ENCODE measurements at regions not wholly inside any gene's neighbourhood (a gene's known extent, or its start where the extent isn't known, plus 50 kb on each side); places are given as distances from the start of the nearest gene placed in this dataset.

DNA sequence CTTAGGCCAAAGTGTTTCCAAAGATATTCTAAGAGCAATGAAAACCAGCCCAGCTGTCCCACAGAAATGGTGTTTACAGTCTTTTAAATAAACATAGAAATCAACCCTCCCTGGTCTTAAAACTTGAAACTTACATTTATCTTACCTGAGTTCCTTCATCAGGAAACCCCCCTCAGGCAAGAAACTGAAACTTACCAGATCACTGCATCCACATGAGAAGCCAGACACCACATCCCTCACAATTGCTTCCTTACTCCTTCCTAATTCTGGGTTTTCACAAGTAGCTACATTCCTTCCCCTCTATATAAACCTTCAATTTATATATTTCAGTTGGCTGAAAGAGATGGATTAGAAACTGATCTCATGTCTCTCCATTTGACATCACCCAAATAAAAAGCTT, 563.0 kb upstream of the CHRM3 start:
- TF ChIP-seq LARP7 (IDR thresholded peaks at IDR 0.05) (no peak), ZNF253 (CRISPR knock-in tag; conservative IDR thresholded peaks at IDR 0.05) (no peak), TEAD4 (IDR thresholded peaks at IDR 0.05; ENCODE audit: low read length) (no peak), TEAD4 (CRISPR knock-in tag; IDR thresholded peaks at IDR 0.05; ENCODE audit: borderline replicate concordance) (no peak)

Measured in K562 (cell line).